Uterus (tissue), 3 donors: ENCODE measurements at regions not wholly inside any gene's neighbourhood (a gene's known extent, or its start where the extent isn't known, plus 50 kb on each side); places are given as distances from the start of the nearest gene placed in this dataset.

ENCODE experiments used
- DNase-seq, 2 donors: peaks; one replicate each; pipeline ENCODE4 v3.0.0-alpha.2; 2019 to 2020
- H3K27ac ChIP-seq, 2 donors: fragments of 200-600 bp; sonication (generic); 1 replicate in 1 of 2; 2 replicates in 1 of 2; pipeline ENCODE4 v1.5.1; 2016 to 2018
- H3K27me3 ChIP-seq, 2 donors: fragments of 200-600 bp; sonication (generic); one replicate each; pipeline ENCODE4 v1.5.1; 2018 to 2019; ENCODE audit warnings: control low read depth in 1 of 2
- H3K36me3 ChIP-seq, 2 donors: fragments of 200-600 bp; sonication (generic); one replicate each; pipeline ENCODE4 v1.5.1; 2019; ENCODE audit warnings: control low read depth in 1 of 2
- H3K4me1 ChIP-seq, 2 donors: fragments of 200-600 bp; sonication (generic); one replicate each; pipeline ENCODE4 v1.5.1; 2018 to 2019; ENCODE audit warnings: control low read depth in 1 of 2
- H3K4me3 ChIP-seq, 2 donors: fragments of 200-600 bp; sonication (generic); 1 replicate in 1 of 2; 2 replicates in 1 of 2; pipeline ENCODE4 v1.5.1; 2018 to 2019; ENCODE audit warnings: mild to moderate bottlenecking in 1 of 2
- H3K9me3 ChIP-seq, 2 donors: fragments of 200-600 bp; sonication (generic); one replicate each; pipeline ENCODE4 v1.5.1; 2019; ENCODE audit warnings: control low read depth in 1 of 2
- CTCF ChIP-seq, 4 experiments: fragments of 200-600 bp in 2 of 4; fragments of 450-650 bp in 2 of 4; sonication (generic) in 2 of 4; IDR thresholded peaks; one replicate each; pipeline ENCODE4 v1.5.1; 2016 to 2019; ENCODE audit warnings: antibody characterized with exemption in 4 of 4, mild to moderate bottlenecking in 2 of 4, moderate library complexity in 1 of 4
- POLR2A ChIP-seq, 2 donors: fragments of 450-650 bp; IDR thresholded peaks; one replicate each; pipeline ENCODE4 v1.6.1; 2016; ENCODE audit warnings: antibody characterized with exemption in 2 of 2, mild to moderate bottlenecking in 1 of 2, moderate library complexity in 1 of 2
- intact Hi-C: fragments of 100-400 bp; cut with DNase I; formaldehyde crosslinking; loops from one replicate; pipeline ENCODE4 v1.15.1; 2023; ENCODE audit warnings: low total_unique reads
- donor health status: DM: yes; HTN: yes; CAD: no.

GRCh38 chr19:31073485-31074198, 275.6 kb downstream of the TSHZ3 start:
- H3K4me3 ChIP-seq = no peak overlapping the region
- intact Hi-C loops = no loop called here
- H3K4me1 ChIP-seq = no peaks in the 10 kb centered on the region
- H3K36me3 ChIP-seq = no peaks in the 10 kb centered on the region
- DNase-seq = no peak
- H3K27me3 ChIP-seq = no peaks in the 10 kb centered on the region
- H3K9me3 ChIP-seq = no peaks in the 10 kb centered on the region
- TF ChIP-seq POLR2A (IDR thresholded peaks at IDR 0.05) = no peak
- no peak for TF ChIP-seq CTCF (IDR thresholded peaks at IDR 0.05)
- no peak overlapping the region for H3K27ac ChIP-seq

- TF ChIP-seq CTCF (IDR thresholded peaks at IDR 0.05) = no peak
- TF ChIP-seq POLR2A (IDR thresholded peaks at IDR 0.05) = no peak
- no peak for DNase-seq
- H3K36me3 ChIP-seq = no peaks in the 10 kb centered on the region
- H3K4me3 ChIP-seq = no peak overlapping the region
- intact Hi-C loops = no loop called here
- H3K4me1 ChIP-seq = no peaks in the 10 kb centered on the region
- H3K9me3 ChIP-seq = no peaks in the 10 kb centered on the region
- no peak overlapping the region for H3K27ac ChIP-seq
- no peaks in the 10 kb centered on the region for H3K27me3 ChIP-seq
Measured at GRCh38 chr19:31072451-31072850, 276.8 kb downstream of the TSHZ3 start.

GRCh38 chr19:31071136-31071855, 277.9 kb downstream of the TSHZ3 start:
- no peak for DNase-seq
- no peaks in the 10 kb centered on the region for H3K9me3 ChIP-seq
- H3K4me1 ChIP-seq = no peaks in the 10 kb centered on the region
- intact Hi-C loops = no loop called here
- no peak overlapping the region for H3K4me3 ChIP-seq
- TF ChIP-seq POLR2A (IDR thresholded peaks at IDR 0.05) (no peak), CTCF (IDR thresholded peaks at IDR 0.05) (no peak)
- no peaks in the 10 kb centered on the region for H3K27me3 ChIP-seq
- H3K36me3 ChIP-seq = no peaks in the 10 kb centered on the region
- H3K27ac ChIP-seq = no peak overlapping the region

GRCh38 chr19:31070146-31071065, 278.8 kb downstream of the TSHZ3 start:
- no peak overlapping the region for H3K4me3 ChIP-seq
- H3K27me3 ChIP-seq = no peaks in the 10 kb centered on the region
- intact Hi-C loops = no loop called here
- no peaks in the 10 kb centered on the region for H3K9me3 ChIP-seq
- TF ChIP-seq POLR2A (IDR thresholded peaks at IDR 0.05) = no peak
- no peak overlapping the region for H3K27ac ChIP-seq
- no peaks in the 10 kb centered on the region for H3K36me3 ChIP-seq
- no peak for DNase-seq
- H3K4me1 ChIP-seq = no peaks in the 10 kb centered on the region

GRCh38 chr19:31068268-31068667, 281.0 kb downstream of the TSHZ3 start:
- Histone ChIP-seq H3K27ac (no peak overlapping the region), H3K27me3 (no peaks in the 10 kb centered on the region), H3K4me3 (no peak overlapping the region), H3K9me3 (no peaks in the 10 kb centered on the region), H3K36me3 (no peaks in the 10 kb centered on the region), H3K4me1 (no peaks in the 10 kb centered on the region)
- TF ChIP-seq POLR2A (IDR thresholded peaks at IDR 0.05) = no peak
- no peak for TF ChIP-seq CTCF (IDR thresholded peaks at IDR 0.05)
- intact Hi-C loops = no loop called here
- DNase-seq = no peak
